IPS-20b (cell line): ENCODE measurements at regions not wholly inside any gene's neighbourhood (a gene's known extent, or its start where the extent isn't known, plus 50 kb on each side); places are given as distances from the start of the nearest gene placed in this dataset.
A peak's percentile ranks its signal among the peaks of the same experiment; 100 is the strongest.
"Not testable (repeated sequence)": the region's sequence is repeated elsewhere in the genome, so short reads cannot be mapped to it uniquely, and the experiment has no call there.

Source experiments
- H3K27ac ChIP-seq: one replicate; pipeline ENCODE4 v1.5.1; 2013; ENCODE audit warnings: low read length
- H3K27me3 ChIP-seq: 2 replicates; pipeline ENCODE4 v1.6.1; 2013; ENCODE audit warnings: mild to moderate bottlenecking, low read length, inconsistent platforms; ENCODE audit not compliant: insufficient read depth
- H3K36me3 ChIP-seq: 2 replicates; pipeline ENCODE4 v1.6.1; 2013; ENCODE audit warnings: low read depth, mild to moderate bottlenecking, inconsistent platforms, low read length, moderate library complexity; ENCODE audit not compliant: insufficient read depth
- H3K4me1 ChIP-seq: 2 replicates; pipeline ENCODE4 v1.6.1; 2013; ENCODE audit warnings: mild to moderate bottlenecking, control low read depth, inconsistent platforms, low read length, moderate library complexity; ENCODE audit not compliant: insufficient read depth
- H3K4me3 ChIP-seq: 2 replicates; pipeline ENCODE4 v1.5.1; 2013; ENCODE audit warnings: mild to moderate bottlenecking, low read length, inconsistent platforms
- H3K9ac ChIP-seq: 2 replicates; pipeline ENCODE4 v1.6.1; 2013; ENCODE audit warnings: low read depth, mild to moderate bottlenecking, inconsistent platforms, low read length, moderate library complexity
- H3K9me3 ChIP-seq: 2 replicates; pipeline ENCODE4 v1.6.1; 2013; ENCODE audit warnings: mild to moderate bottlenecking, low read depth, low read length, inconsistent platforms; ENCODE audit not compliant: insufficient read depth

DNA sequence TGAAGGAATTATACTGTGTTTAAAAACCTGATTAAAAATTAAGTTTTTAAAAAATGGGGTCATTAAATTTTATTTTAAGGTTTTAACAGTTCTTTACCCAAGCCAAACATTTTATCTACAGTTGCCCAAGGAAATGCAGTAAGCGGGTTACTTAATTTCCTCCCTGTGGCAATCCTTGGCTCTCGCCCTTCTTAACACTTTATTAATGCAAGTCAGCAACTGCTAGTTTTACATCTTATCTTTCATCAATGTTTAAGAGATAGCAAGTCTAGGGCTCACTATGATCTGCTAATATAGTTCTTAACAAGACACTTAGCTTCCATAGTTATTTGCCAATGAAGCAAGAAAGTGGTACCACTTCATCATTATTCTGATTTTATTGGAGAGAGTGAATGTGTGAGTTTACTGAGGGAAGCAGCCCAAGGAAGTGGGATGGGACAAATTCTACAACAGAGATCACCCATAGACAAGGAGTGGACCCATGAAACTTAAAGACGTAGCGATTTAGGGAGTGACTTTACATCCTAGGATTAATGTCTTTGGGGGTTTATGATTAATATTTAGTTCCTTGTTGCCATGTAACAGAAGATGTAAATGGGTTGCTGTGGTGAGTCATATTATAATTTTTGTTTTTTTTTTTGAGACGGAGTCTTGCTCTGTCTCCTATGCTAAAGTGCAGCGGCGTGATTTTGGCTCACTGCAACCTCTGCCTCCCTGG is 120.4 kb upstream of the ZNF658 start:
- H3K27me3 ChIP-seq, H3K4me3 ChIP-seq, H3K36me3 ChIP-seq, H3K27ac ChIP-seq, H3K9ac ChIP-seq, H3K4me1 ChIP-seq, H3K9me3 ChIP-seq: not testable (repeated sequence)

DNA sequence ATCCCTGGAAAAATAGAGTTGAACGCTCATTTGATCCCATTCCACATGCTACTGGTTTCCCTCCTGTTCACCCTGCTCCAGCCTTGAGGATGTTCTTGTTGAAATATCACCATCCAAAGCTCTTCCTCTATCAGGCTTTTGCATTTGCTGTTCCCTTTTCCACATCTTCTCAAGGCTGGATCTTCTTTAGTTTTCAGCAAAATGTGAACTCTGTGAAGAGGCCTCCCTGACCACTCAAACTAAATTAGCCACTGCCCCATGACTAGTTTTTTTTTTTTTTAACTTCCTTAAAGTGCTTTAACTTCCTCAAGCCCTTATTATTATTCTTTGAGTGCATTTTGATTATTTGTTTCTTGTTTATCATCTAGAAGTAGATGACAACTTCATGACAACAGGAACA is 119.3 kb upstream of the ZNF658 start:
- H3K9me3 ChIP-seq, H3K4me3 ChIP-seq, H3K4me1 ChIP-seq, H3K9ac ChIP-seq, H3K36me3 ChIP-seq, H3K27ac ChIP-seq, H3K27me3 ChIP-seq: not testable (repeated sequence)

DNA sequence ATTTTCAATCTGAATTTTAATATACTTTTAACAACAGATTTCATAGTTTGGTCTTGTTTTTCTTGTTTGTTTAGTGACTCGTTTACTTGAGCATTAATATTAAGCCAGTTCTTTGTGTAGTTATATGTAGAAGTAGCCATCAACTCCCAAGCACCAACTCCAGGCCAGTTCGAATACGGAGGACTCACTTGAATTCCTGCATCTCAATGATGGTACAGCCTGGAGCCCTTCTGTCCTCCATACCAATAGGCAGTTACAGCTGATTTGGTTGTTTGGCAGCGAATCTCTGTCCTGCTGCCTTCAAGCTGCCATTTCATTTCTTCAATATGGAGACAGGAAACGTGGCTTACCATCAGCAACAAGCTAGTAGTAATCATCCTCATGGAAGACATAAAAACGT is 118.5 kb upstream of the ZNF658 start:
- H3K4me1 ChIP-seq, H3K4me3 ChIP-seq, H3K9me3 ChIP-seq, H3K27me3 ChIP-seq, H3K9ac ChIP-seq, H3K36me3 ChIP-seq, H3K27ac ChIP-seq: not testable (repeated sequence)

DNA sequence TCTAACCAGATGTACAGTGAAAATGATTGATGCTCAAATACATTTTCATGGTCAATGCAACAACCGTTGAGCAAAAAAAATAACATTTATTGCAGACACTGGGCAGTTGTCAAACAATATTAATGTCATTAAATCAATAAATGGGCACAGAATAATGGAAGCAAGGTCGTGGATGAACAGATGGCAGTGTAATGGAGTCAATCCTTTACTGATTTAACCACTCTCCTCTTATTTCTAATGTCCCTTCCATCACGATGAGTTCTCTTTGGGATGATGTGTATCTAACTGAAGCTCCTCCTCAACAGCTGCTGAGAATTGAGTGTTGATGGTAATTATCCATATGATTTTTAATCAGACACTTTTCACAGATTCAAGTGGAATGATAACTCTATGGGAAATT is 114.9 kb upstream of the ZNF658 start:
- not testable (repeated sequence) for H3K9ac ChIP-seq, H3K9me3 ChIP-seq, H3K4me3 ChIP-seq, H3K4me1 ChIP-seq, H3K27me3 ChIP-seq, H3K36me3 ChIP-seq, H3K27ac ChIP-seq

DNA sequence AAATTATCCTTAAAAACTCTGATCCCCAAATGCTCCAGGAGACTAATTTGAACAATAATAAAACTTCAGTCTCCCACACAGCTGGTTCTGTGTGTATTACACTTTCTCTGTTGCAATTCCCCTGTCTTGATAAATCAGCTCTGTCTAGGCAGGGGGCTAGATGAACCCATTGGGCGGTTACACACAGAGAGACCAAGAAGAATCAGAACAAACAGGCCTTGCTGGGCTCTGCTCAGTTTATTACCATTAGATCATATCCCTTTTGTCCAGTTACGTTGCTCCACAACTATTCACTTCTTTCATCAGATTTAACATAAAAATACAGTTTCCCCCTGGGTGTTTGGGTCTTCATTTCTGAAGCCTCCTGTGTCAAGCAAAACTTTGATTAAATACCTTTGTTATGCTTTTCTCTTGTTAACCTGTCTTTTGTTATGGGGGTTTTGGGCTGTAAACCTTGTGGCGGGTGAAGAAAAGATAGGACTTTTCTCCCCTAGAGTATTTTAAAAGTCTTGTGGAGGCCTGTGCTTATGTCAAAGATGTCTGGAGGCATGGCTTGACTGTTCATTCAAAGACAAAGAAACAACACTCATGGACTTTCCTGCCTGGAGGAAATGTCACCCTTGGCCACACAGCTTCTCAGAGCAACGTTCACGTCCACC is 109.3 kb upstream of the ZNF658 start:
- not testable (repeated sequence) for H3K9ac ChIP-seq, H3K4me1 ChIP-seq, H3K27ac ChIP-seq

DNA sequence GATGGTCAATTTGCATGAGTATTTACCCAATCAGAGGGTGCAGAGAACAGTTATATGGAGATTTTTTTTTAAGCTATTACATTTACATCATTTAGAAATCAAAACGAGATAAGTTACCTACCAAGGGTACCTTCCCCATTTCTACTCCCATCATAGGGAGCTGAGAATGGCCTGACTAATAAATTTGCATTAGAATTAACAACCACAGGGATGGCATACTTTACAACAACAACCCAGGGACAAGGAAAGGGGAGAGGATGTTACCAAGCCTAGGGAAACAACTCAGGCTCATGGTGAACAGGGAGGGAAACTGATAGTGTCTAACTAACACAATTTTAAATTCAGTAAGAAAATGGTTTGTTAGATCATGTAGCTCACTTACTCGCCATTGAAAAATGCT is 105.8 kb upstream of the ZNF658 start:
- H3K27ac ChIP-seq, H3K9me3 ChIP-seq, H3K27me3 ChIP-seq, H3K36me3 ChIP-seq, H3K4me3 ChIP-seq, H3K4me1 ChIP-seq, H3K9ac ChIP-seq: not testable (repeated sequence)

More for the DNA sequence above, 109.3 kb upstream of the ZNF658 start:
- not testable (repeated sequence) for H3K9me3 ChIP-seq, H3K36me3 ChIP-seq, H3K27me3 ChIP-seq, H3K4me3 ChIP-seq

DNA sequence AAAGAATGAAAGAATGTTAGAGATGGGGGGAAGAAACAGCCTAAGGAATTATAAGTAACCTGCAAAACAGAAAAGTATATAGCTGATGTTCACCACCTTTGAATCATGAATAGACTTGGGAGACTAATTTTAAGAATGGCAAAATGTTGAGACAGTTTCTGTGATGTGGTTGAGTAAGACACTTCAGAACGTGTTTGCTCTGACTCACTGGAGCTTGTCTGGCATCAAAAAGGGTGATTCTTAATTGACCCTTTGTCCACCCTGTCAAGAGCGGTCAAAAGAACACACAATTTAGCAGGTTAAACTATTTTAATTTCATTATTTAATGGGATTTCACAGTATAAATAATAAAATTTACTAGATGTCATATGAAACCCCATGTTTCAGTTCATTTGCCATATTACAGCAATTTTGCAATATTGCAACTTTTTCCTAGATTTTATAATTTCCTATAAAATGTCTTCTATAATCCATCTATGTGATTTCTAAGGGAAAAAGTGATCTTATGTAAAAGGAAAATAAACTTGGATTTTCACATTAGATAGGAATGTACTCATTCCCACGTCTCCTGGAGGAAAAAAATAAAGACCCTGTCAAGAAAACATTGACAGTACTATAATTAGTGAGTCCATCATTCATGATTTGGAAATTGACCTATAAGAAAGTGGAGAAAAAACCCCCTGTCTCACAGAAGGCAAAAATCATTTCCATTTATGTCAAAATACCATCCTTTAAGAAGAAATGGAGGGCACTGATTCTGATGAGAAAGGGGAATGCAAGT is 104.6 kb upstream of the ZNF658 start:
- not testable (repeated sequence) for H3K9ac ChIP-seq, H3K27me3 ChIP-seq, H3K9me3 ChIP-seq, H3K4me3 ChIP-seq, H3K36me3 ChIP-seq, H3K4me1 ChIP-seq, H3K27ac ChIP-seq

DNA sequence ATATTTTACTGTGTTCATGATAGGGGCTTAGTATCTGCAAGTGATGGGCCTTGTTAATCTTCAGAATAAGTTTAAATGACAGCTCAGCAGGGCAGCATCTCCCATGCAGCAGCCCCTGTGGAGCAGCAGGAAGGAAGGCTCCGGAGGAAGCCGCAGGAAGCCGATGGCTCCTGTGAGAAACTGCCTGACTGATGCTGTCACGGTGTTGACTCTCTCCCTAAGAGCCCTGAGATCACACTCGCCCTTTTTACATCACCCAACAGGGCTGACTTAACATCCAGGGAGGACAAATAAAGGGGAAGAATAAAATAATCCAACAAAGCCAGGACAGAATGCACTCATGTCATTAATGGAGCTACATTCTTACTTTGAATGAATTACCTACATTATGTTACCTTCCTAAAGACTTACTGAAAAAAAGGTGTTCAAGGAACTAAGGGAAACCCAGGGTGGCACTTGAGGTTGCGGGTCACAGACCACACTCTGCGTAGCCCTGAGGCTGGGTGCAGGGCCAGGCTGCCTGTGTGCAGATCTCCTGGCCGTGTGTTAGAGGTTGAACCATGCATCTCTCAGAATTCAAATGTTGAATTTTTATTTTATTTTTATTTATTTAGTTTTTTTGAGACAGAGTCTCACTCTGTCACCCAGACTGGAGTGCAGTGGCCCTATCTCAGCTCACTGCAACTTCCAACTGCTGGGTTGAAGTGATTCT is 102.5 kb upstream of the ZNF658 start:
- H3K4me1 ChIP-seq, H3K9me3 ChIP-seq, H3K36me3 ChIP-seq, H3K27ac ChIP-seq, H3K4me3 ChIP-seq, H3K9ac ChIP-seq, H3K27me3 ChIP-seq: not testable (repeated sequence)

DNA sequence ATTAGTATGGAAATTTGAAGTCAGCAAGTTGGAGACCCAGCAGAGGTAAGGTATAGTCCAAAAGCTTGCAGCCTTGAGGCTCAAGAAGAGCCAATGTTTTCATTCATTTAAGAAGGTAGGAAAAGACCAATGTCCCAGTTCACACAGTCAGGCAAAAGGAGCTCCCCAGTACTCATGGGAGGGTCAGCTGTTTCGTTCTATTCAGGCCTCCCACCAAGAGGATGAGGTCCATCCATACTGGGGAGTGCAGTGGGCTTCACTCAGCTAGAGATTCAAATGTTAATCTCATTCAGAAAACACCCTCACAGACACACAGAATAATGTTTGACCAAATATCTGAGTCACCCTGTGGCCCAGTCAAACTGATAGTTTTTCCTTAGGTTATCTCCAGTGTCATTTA is 96.9 kb upstream of the ZNF658 start:
- H3K9ac ChIP-seq, H3K36me3 ChIP-seq, H3K27me3 ChIP-seq, H3K4me3 ChIP-seq, H3K4me1 ChIP-seq, H3K9me3 ChIP-seq, H3K27ac ChIP-seq: not testable (repeated sequence)

DNA sequence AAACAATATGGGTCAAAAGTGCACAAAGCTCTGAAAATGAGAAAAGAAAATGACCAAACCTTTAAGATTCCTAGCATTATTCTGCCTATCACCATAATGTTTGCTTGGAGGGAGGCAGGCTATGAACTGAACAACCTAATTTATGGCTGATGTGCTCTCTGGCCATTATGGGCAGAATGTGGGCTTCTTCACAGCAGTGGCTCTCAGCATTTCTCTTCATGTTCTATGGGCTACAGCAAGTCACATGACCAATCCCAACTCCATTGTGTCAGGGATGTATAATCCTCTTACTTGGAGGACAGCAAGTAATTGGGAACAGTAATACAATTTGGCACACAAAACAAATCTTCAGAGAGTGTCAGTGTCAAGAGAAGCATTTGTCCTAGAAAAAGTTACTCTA is 90.3 kb upstream of the ZNF658 start:
- H3K27ac ChIP-seq, H3K36me3 ChIP-seq, H3K27me3 ChIP-seq, H3K9ac ChIP-seq, H3K4me1 ChIP-seq, H3K9me3 ChIP-seq, H3K4me3 ChIP-seq: not testable (repeated sequence)

DNA sequence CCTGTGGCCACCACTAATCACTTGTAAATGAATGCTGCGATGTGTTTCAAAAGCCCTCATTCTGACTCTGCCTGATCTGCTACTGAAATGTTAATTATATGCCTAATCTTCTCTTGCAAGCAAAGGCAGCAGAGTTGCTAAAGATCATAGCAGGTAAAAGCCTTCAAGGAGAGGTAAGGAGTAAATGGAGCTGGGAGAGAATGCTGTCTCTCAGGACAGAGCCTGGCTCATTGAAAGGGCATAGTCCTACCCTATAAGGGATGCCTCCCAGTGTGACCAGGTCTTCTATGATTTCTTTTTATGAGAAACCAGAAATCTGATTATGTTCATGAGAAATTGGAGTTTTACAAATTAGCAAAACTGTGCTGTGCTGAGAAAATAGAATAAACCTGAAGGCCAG is 88.2 kb upstream of the ZNF658 start:
- H3K4me3 ChIP-seq, H3K9me3 ChIP-seq, H3K36me3 ChIP-seq, H3K27ac ChIP-seq, H3K4me1 ChIP-seq, H3K27me3 ChIP-seq: not testable (repeated sequence)
- H3K9ac ChIP-seq = peak overlapping the region; percentile 76; the same call in 1 of the 2 replicates

DNA sequence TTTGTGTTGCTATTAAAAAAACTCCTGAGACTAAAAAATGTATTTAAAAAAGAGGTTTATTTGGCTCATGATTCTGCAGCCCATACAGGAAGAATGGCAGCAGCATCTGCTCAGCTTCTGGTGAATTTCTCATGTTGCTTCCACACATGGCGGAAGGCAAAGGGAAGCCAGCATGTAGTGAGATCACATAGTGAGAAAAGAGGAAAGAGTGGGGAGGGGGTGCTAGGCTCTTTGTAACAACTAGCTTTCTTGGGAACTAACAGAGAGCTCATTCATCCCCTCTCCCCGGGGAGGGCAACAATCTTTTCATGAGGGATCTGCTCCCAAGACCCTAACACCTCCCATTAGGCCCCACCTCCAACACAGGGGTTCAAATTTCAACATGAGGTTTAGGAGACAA is 87.6 kb upstream of the ZNF658 start:
- H3K27me3 ChIP-seq, H3K36me3 ChIP-seq, H3K4me1 ChIP-seq, H3K9me3 ChIP-seq, H3K27ac ChIP-seq: not testable (repeated sequence)
- peak overlapping the region; percentile 76 for H3K9ac ChIP-seq
- peak overlapping the region; percentile 47; the same call in 1 of the 2 replicates for H3K4me3 ChIP-seq
